ENCODE measurements at regions not wholly inside any gene's neighbourhood (a gene's known extent, or its start where the extent isn't known, plus 50 kb on each side); places are given as distances from the start of the nearest gene placed in this dataset.

DNA sequence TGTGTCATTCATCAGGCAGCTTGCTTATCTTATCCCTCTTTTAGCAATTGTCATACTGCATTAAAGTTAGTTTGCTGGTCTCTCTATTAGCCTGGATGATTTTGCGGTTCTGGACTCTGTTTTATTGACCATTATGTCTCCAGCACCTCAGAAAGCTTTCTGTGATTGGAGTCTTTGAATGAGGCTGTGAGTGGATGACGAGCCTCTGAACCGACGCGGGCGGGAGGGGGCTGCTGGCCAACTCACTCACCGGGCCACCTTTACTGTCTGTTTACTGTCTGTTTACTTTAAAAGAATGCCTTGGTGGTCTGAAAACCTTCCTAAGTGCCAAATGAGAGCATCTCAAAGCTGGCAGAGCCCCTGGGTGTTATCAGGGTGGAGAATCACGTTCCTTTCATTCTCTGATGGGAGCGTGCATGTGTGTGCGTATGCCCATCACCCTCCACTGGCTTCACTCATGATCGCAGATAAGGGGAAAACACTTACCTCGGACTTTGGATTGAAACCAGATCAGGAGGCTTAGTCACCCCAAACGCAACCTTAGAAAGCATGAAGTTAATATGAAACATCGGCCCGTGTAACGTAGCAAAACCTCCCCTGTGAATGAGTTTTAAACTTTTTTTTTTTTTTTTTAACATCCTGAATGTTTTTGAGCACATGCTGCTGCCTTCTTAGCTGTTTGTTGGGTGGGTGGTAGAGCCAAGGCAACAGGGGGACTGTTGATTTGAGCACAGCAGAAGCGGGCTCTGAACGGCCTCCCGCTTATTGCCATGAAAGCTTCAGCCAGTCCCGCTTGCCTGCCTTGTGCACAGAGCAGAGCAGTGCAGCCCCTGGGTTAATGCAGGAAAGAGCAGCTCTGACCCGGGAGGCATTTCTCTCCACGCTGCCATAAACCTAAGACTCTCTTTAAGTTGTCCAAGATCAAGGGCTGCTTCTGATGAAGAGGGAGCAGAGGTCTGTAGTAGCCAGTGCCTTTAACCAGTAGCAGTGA, 173.6 kb downstream of the GADD45G start:
- no peak for TF ChIP-seq CTCF (IDR thresholded peaks at IDR 0.05)
- H3K27me3 ChIP-seq: peaks cover 9% of the 10 kb centered on the region
- H3K4me3 ChIP-seq (ENCODE audit: low read depth in 1 of 2, low read length in 1 of 2): no peak overlapping the region
- H3K4me1 ChIP-seq (ENCODE audit: control insufficient read depth in 1 of 2, insufficient read depth in 1 of 2, low read depth in 1 of 2, low read length in 1 of 2): peaks cover 6 to 10% of the 10 kb centered on the region in 2 experiments
- no peak overlapping the region for H3K27ac ChIP-seq
- no peaks in the 10 kb centered on the region for H3K36me3 ChIP-seq
- H3K9me3 ChIP-seq: no peaks in the 10 kb centered on the region

- H3K9me3 ChIP-seq: no peaks in the 10 kb centered on the region
- H3K36me3 ChIP-seq: no peaks in the 10 kb centered on the region
- no peak for TF ChIP-seq CTCF (IDR thresholded peaks at IDR 0.05)
- no peak overlapping the region for H3K27ac ChIP-seq
- H3K4me3 ChIP-seq (ENCODE audit: low read depth in 1 of 2, low read length in 1 of 2): no peak overlapping the region
- peaks cover 6 to 10% of the 10 kb centered on the region in 2 experiments for H3K4me1 ChIP-seq (ENCODE audit: control insufficient read depth in 1 of 2, insufficient read depth in 1 of 2, low read depth in 1 of 2, low read length in 1 of 2)
- H3K27me3 ChIP-seq: peaks cover 21% of the 10 kb centered on the region
These were observed 174.8 kb downstream of the GADD45G start for GRCh38 chr9:89779405-89780203.

- no peak for TF ChIP-seq CTCF (IDR thresholded peaks at IDR 0.05)
- peaks cover 28% of the 10 kb centered on the region for H3K27me3 ChIP-seq
- H3K4me3 ChIP-seq (ENCODE audit: low read depth in 1 of 2, low read length in 1 of 2): no peak overlapping the region
- peaks cover 6 to 10% of the 10 kb centered on the region in 2 experiments for H3K4me1 ChIP-seq (ENCODE audit: control insufficient read depth in 1 of 2, insufficient read depth in 1 of 2, low read depth in 1 of 2, low read length in 1 of 2)
- H3K36me3 ChIP-seq: no peaks in the 10 kb centered on the region
- no peaks in the 10 kb centered on the region for H3K9me3 ChIP-seq
- H3K27ac ChIP-seq: no peak overlapping the region
These were observed 176.1 kb downstream of the GADD45G start for GRCh38 chr9:89780959-89781358.

DNA sequence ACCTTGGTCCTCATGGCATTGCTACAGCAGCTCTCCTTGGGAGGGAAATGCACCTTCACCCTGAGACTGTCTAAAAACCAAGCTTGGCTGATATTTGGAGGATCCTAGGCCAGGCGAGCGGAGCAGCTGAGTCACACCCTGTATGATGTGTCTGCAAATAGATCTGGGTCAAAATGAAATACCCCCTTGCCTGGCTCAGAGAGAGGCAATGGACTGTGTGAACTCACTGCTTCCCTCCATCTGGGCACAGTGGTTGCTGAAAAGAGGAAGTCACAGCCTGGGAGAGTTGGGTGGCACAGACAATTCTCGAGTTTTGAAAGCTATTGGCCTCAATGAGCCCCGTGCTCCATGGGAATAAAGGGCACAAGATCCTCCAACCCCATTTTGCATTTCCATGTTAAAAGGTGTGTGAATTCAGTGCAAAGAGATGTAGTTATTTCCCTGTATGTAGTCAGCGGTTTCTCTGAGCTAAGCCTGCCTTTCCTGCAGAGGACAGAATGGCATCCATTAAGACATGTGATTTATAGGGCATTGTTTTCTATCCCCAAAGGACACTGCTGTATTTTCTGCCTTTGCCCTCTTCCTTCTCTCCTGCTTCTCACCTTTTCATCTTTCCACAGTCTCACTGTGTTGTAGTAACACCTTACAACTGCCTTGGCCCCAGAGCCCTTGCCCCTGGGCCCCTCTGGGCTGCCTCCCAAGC, 177.2 kb downstream of the GADD45G start:
- no peaks in the 10 kb centered on the region for H3K36me3 ChIP-seq
- H3K27me3 ChIP-seq: peaks cover 38% of the 10 kb centered on the region
- peaks cover 6 to 10% of the 10 kb centered on the region in 2 experiments for H3K4me1 ChIP-seq (ENCODE audit: control insufficient read depth in 1 of 2, insufficient read depth in 1 of 2, low read depth in 1 of 2, low read length in 1 of 2)
- no peak overlapping the region for H3K4me3 ChIP-seq (ENCODE audit: low read depth in 1 of 2, low read length in 1 of 2)
- no peak overlapping the region for H3K27ac ChIP-seq
- H3K9me3 ChIP-seq: no peaks in the 10 kb centered on the region
- TF ChIP-seq CTCF (IDR thresholded peaks at IDR 0.05): no peak

DNA sequence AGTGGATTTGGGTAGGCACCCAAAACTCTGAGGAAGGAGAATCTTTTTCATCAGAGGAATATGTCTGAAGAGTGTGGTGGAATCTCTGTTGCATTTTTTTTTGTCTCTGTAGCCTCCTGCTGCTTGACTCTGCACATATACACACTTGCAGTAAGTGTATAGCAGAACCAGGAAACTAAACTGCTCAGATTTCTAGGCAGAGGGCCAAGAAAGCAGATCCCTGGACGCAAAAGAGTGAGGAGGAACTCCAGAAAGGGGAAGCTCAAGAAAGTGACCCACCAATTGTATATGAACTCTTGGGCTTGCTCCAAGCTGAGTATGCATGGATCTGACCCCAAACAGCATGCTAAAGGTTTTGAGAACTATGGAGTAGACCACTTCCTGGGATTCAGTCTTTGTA, 181.8 kb downstream of the GADD45G start:
- no peak overlapping the region for H3K27ac ChIP-seq

More for the DNA sequence above, 181.8 kb downstream of the GADD45G start:
- Histone ChIP-seq H3K4me3 (ENCODE audit: low read depth in 1 of 2, low read length in 1 of 2) (no peak overlapping the region), H3K9me3 (no peaks in the 10 kb centered on the region), H3K4me1 (ENCODE audit: control insufficient read depth in 1 of 2, insufficient read depth in 1 of 2, low read depth in 1 of 2, low read length in 1 of 2) (peaks cover 5 to 7% of the 10 kb centered on the region in 2 experiments), H3K36me3 (no peaks in the 10 kb centered on the region), H3K27me3 (peaks cover 64% of the 10 kb centered on the region)
- TF ChIP-seq CTCF (IDR thresholded peaks at IDR 0.05): no peak

Data from neutrophil (primary cell).